Epithelial cell of proximal tubule (primary cell): ENCODE measurements at regions not wholly inside any gene's neighbourhood (a gene's known extent, or its start where the extent isn't known, plus 50 kb on each side); places are given as distances from the start of the nearest gene placed in this dataset.

Experiments
- DNase-seq: peaks from one replicate; pipeline ENCODE4 v3.0.0-alpha.2; 2011; ENCODE audit warnings: low read depth
- H3K4me3 ChIP-seq: 2 replicates; pipeline ENCODE4 v1.5.1; 2011; ENCODE audit warnings: low read depth, mild to moderate bottlenecking, low read length
- CTCF ChIP-seq: conservative IDR thresholded peaks from 2 replicates; pipeline ENCODE4 v1.5.1; 2012; ENCODE audit warnings: low read depth, mild to moderate bottlenecking, low read length

GRCh38 chr16:60074378-60074777, 1340.3 kb upstream of the GOT2 start:
- TF ChIP-seq CTCF, result no peak
- DNase-seq, result no peak
- no peak overlapping the region for H3K4me3 ChIP-seq

- TF ChIP-seq CTCF, result no peak
- no peak for DNase-seq
- no peak overlapping the region for H3K4me3 ChIP-seq
These were observed 1339.3 kb upstream of the GOT2 start for GRCh38 chr16:60073376-60073775.

- DNase-seq, result no peak
- no peak overlapping the region for H3K4me3 ChIP-seq
- no peak for TF ChIP-seq CTCF
These were observed 1329.9 kb upstream of the GOT2 start for GRCh38 chr16:60064026-60064425.

GRCh38 chr16:60061396-60061795, 1327.3 kb upstream of the GOT2 start:
- no peak for TF ChIP-seq CTCF
- H3K4me3 ChIP-seq, result no peak overlapping the region

GRCh38 chr16:60060731-60061130, 1326.6 kb upstream of the GOT2 start:
- DNase-seq, result no peak
- TF ChIP-seq CTCF, result no peak

More at GRCh38 chr16:60061396-60061795, 1327.3 kb upstream of the GOT2 start:
- DNase-seq, result no peak

GRCh38 chr16:60059141-60059540, 1325.0 kb upstream of the GOT2 start:
- no peak for DNase-seq
- no peak overlapping the region for H3K4me3 ChIP-seq
- no peak for TF ChIP-seq CTCF

More at GRCh38 chr16:60060731-60061130, 1326.6 kb upstream of the GOT2 start:
- no peak overlapping the region for H3K4me3 ChIP-seq

- no peak overlapping the region for H3K4me3 ChIP-seq
- no peak for TF ChIP-seq CTCF
- no peak for DNase-seq
These were observed 1307.6 kb upstream of the GOT2 start for GRCh38 chr16:60041671-60042070.
